ENCODE measurements at regions not wholly inside any gene's neighbourhood (a gene's known extent, or its start where the extent isn't known, plus 50 kb on each side); places are given as distances from the start of the nearest gene placed in this dataset.

- TF ChIP-seq CHD2 (IDR thresholded peaks at IDR 0.05; ENCODE audit: low read length, partially characterized antibody) (no peak), CTCF (IDR thresholded peaks at IDR 0.05) (no peak), RAD21 (IDR thresholded peaks at IDR 0.05; ENCODE audit: low read length) (no peak), EZH2phosphoT487 (IDR thresholded peaks at IDR 0.05; ENCODE audit: borderline replicate concordance, low read depth) (no peak), ZBTB33 (IDR thresholded peaks at IDR 0.05; ENCODE audit: borderline replicate concordance, low read depth) (no peak), REST (IDR thresholded peaks at IDR 0.05; ENCODE audit: low read depth, low read length) (no peak)
Observed at GRCh38 chr13:61113140-61113658, 302.4 kb downstream of the PCDH20 start.

Data from SK-N-SH (cell line).